B cell (primary cell): ENCODE measurements at regions not wholly inside any gene's neighbourhood (a gene's known extent, or its start where the extent isn't known, plus 50 kb on each side); places are given as distances from the start of the nearest gene placed in this dataset.

ENCODE experiments used
- ATAC-seq: fragments of 200-7000 bp; cut with Tn5 transposase; one replicate; pipeline ENCODE4 v1.10.0; 2021; ENCODE audit warnings: low read depth, mild to moderate bottlenecking, moderate number of reproducible peaks, moderate library complexity
- CTCF ChIA-PET: fragments of 350-600 bp; sonication (Branson Sonifier 250); formaldehyde crosslinking; loops from one replicate; lab custom pipeline; 2021; ENCODE audit warnings: antibody characterized with exemption, inconsistent platforms; lab: Charles Lee
- POLR2A ChIA-PET: fragments of 350-600 bp; sonication (Branson Sonifier 250); formaldehyde crosslinking; loops from one replicate; lab custom pipeline; 2021; ENCODE audit warnings: antibody characterized with exemption; lab: Charles Lee
- DNase-seq: peaks from one replicate; pipeline ENCODE4 v3.0.0; 2013
- H2AFZ ChIP-seq: 2 replicates; pipeline ENCODE4 v1.6.1; 2012; ENCODE audit warnings: mild to moderate bottlenecking, low read depth, low read length; ENCODE audit not compliant: insufficient read depth, poor library complexity, severe bottlenecking
- H3K27ac ChIP-seq, 2 donors: 1 replicate in 1 of 2; 2 replicates in 1 of 2; pipeline ENCODE4 v1.5.1; 2012 to 2013; ENCODE audit warnings: low read length in 2 of 2, mild to moderate bottlenecking in 2 of 2, moderate library complexity in 1 of 2
- H3K27me3 ChIP-seq, 4 experiments: fragments of 200-600 bp in 1 of 4; sonication (generic) in 1 of 4; replicated peaks in 1 of 4; 1 replicate in 2 of 4; 2 replicates in 2 of 4; pipeline versions ENCODE4 v1.6.1 to v1.7.0; 2013 to 2016; ENCODE audit warnings: low read length in 3 of 4, mild to moderate bottlenecking in 2 of 4, mixed read lengths in 1 of 4, moderate library complexity in 1 of 4; ENCODE audit not compliant: insufficient read depth in 4 of 4, control insufficient read depth in 3 of 4; ENCODE audit errors: control extremely low read depth in 1 of 4
- H3K36me3 ChIP-seq, 2 experiments: replicated peaks in 1 of 2; 1 replicate in 1 of 2; 2 replicates in 1 of 2; pipeline versions ENCODE4 v1.6.1 to v1.7.1; 2013; ENCODE audit warnings: low read length in 1 of 2; ENCODE audit not compliant: insufficient read depth in 2 of 2, control insufficient read depth in 1 of 2; ENCODE audit errors: control extremely low read depth in 1 of 2, extremely low read depth in 1 of 2
- H3K4me1 ChIP-seq, 2 donors: fragments of 200-600 bp in 1 of 2; sonication (generic) in 1 of 2; 1 replicate in 1 of 2; 2 replicates in 1 of 2; pipeline versions ENCODE4 v1.5.1 to v1.6.1; 2013 to 2017; ENCODE audit warnings: low read length in 2 of 2; ENCODE audit not compliant: control insufficient read depth in 2 of 2, insufficient read depth in 2 of 2
- H3K4me2 ChIP-seq: replicated peaks from 2 replicates; pipeline ENCODE3; 2012; ENCODE audit warnings: mild to moderate bottlenecking, low read depth, low read length; ENCODE audit not compliant: poor library complexity, severe bottlenecking
- H3K4me3 ChIP-seq, 5 experiments: fragments of 200-600 bp in 1 of 5; sonication (generic) in 1 of 5; 1 replicate in 3 of 5; 2 replicates in 2 of 5; pipeline versions ENCODE4 v1.5.1 to v1.7.0; 2011 to 2016; ENCODE audit warnings: low read length in 4 of 5, mild to moderate bottlenecking in 4 of 5, low read depth in 2 of 5, control low read depth in 1 of 5, moderate library complexity in 1 of 5; ENCODE audit not compliant: insufficient read depth in 1 of 5; ENCODE audit errors: control extremely low read depth in 1 of 5, extremely low read depth in 1 of 5
- H3K79me2 ChIP-seq: fragments of 200-600 bp; sonication (generic); one replicate; pipeline ENCODE4 v1.6.0; 2016; ENCODE audit warnings: low read length; ENCODE audit not compliant: control insufficient read depth, insufficient read depth
- H3K9ac ChIP-seq: fragments of 200-600 bp; sonication (generic); 2 replicates; pipeline ENCODE4 v1.6.1; 2017; ENCODE audit warnings: mild to moderate bottlenecking, low read length, moderate library complexity
- H3K9me3 ChIP-seq, 3 donors: one replicate each; pipeline versions ENCODE4 v1.6.1 to v1.7.1; 2013; ENCODE audit warnings: low read length in 2 of 3; ENCODE audit not compliant: control insufficient read depth in 2 of 3, insufficient read depth in 1 of 3; ENCODE audit errors: control extremely low read depth in 1 of 3
- H4K20me1 ChIP-seq: 2 replicates; pipeline ENCODE4 v1.6.0; 2012; ENCODE audit warnings: mild to moderate bottlenecking, low read length; ENCODE audit not compliant: insufficient read depth, control insufficient read depth, poor library complexity, severe bottlenecking
- H3K27ac Mint-ChIP-seq: one replicate; pipeline ENCODE4 v1.8.0; 2021; ENCODE audit warnings: mixed read lengths
- H3K27me3 Mint-ChIP-seq: one replicate; pipeline ENCODE4 v1.8.0; 2021; ENCODE audit warnings: mixed read lengths
- H3K4me1 Mint-ChIP-seq: one replicate; pipeline ENCODE4 v1.8.0; 2021; ENCODE audit warnings: mixed read lengths
- H3K4me3 Mint-ChIP-seq: one replicate; pipeline ENCODE4 v1.8.0; 2021; ENCODE audit warnings: mixed read lengths
- H3K9me3 Mint-ChIP-seq: one replicate; pipeline ENCODE4 v1.8.0; 2022; ENCODE audit warnings: mixed read lengths; ENCODE audit not compliant: insufficient read depth
- CTCF ChIP-seq: fragments of 200-600 bp; IDR thresholded peaks from one replicate; pipeline ENCODE4 v1.8.0; 2022; ENCODE audit warnings: antibody characterized with exemption, mild to moderate bottlenecking
- EZH2 ChIP-seq: IDR thresholded peaks from 2 replicates; pipeline ENCODE4 v1.6.1; 2012; ENCODE audit warnings: borderline replicate concordance, low read depth, mild to moderate bottlenecking, moderate library complexity, low read length; ENCODE audit not compliant: insufficient read depth, poor library complexity, severe bottlenecking
- WGBS: methylation state at CpG from one replicate; pipeline ENCODE4 v1.1.5; 2013; ENCODE audit warnings: missing lambda C conversion rate; ENCODE audit not compliant: insufficient coverage; 5-methylcytosine and 5-hydroxymethylcytosine counted together
- intact Hi-C: fragments of 100-400 bp; cut with micrococcal nuclease; formaldehyde crosslinking; loops from one replicate; pipeline ENCODE4 v1.10.0; 2022

GRCh38 chr3:78177780-78178179 is 1137.9 kb downstream of the ROBO2 start:
- no peak overlapping the region for H3K27ac ChIP-seq
- H3K4me1 ChIP-seq: no peaks in the 10 kb centered on the region
- no peak overlapping the region for H3K4me2 ChIP-seq
- ChIA-PET POLR2A (no interaction called here), CTCF (no interaction called here)
- H3K36me3 ChIP-seq: no peaks in the 10 kb centered on the region
- no peaks in the 10 kb centered on the region for H3K79me2 ChIP-seq
- no peaks in the 10 kb centered on the region for H3K4me1 Mint-ChIP-seq
- no peak for TF ChIP-seq EZH2
- no peak for TF ChIP-seq CTCF
- no peak overlapping the region for H3K9ac ChIP-seq
- no peaks in the 10 kb centered on the region for H3K9me3 ChIP-seq
- H3K9me3 Mint-ChIP-seq: peaks cover 2% of the 10 kb centered on the region
- H4K20me1 ChIP-seq: no peaks in the 10 kb centered on the region
- no peaks in the 10 kb centered on the region for H3K27me3 ChIP-seq
- ATAC-seq: no peak
- no peak overlapping the region for H3K4me3 Mint-ChIP-seq
- H2AFZ ChIP-seq: no peak overlapping the region
- WGBS: 60% methylated on average over 1 of the region's 2 CpGs
- no peak overlapping the region for H3K27ac Mint-ChIP-seq
- no peak for DNase-seq
- H3K27me3 Mint-ChIP-seq: no peaks in the 10 kb centered on the region
- H3K4me3 ChIP-seq: no peak overlapping the region
- intact Hi-C loops: no loop called here

GRCh38 chr3:78178209-78178608 is 1138.3 kb downstream of the ROBO2 start:
- ChIA-PET CTCF (no interaction called here), POLR2A (no interaction called here)
- intact Hi-C loops: no loop called here
- Histone ChIP-seq H3K79me2 (no peaks in the 10 kb centered on the region), H2AFZ (no peak overlapping the region), H3K36me3 (no peaks in the 10 kb centered on the region), H3K27ac (no peak overlapping the region), H3K4me1 (no peaks in the 10 kb centered on the region), H3K4me2 (no peak overlapping the region), H3K9ac (no peak overlapping the region), H3K27me3 (no peaks in the 10 kb centered on the region), H4K20me1 (no peaks in the 10 kb centered on the region), H3K9me3 (no peaks in the 10 kb centered on the region), H3K4me3 (no peak overlapping the region)
- peaks cover 2% of the 10 kb centered on the region for H3K9me3 Mint-ChIP-seq
- no peak overlapping the region for H3K27ac Mint-ChIP-seq
- no peak for TF ChIP-seq EZH2
- no peak for ATAC-seq
- no peak for DNase-seq
- no peaks in the 10 kb centered on the region for H3K4me1 Mint-ChIP-seq
- no peaks in the 10 kb centered on the region for H3K27me3 Mint-ChIP-seq
- no peak overlapping the region for H3K4me3 Mint-ChIP-seq
